HCT116 (cell line): ENCODE measurements at regions not wholly inside any gene's neighbourhood (a gene's known extent, or its start where the extent isn't known, plus 50 kb on each side); places are given as distances from the start of the nearest gene placed in this dataset.

ENCODE experiments used
- ATAC-seq: fragments of 200-7000 bp; cut with Tn5 transposase; 2 replicates; pipeline ENCODE4 v1.9.1; 2020; ENCODE audit warnings: mild to moderate bottlenecking, moderate library complexity
- BruUV-seq: library from RNA; stranded (reverse); fragments of 400-500 nt; replicated peaks from 2 replicates; lab custom pipeline; 2021; lab: Mats Ljungman, UMichigan
- CTCF ChIA-PET: fragments of 300-600 bp; sonication (Branson Sonifier 250); formaldehyde crosslinking; loops from one replicate; lab custom pipeline; 2021; ENCODE audit warnings: antibody characterized with exemption; lab: Charles Lee
- POLR2A ChIA-PET: fragments of 300-600, 350-600 bp; sonication (Branson Sonifier 250); formaldehyde crosslinking; loops from one replicate; lab custom pipeline; 2021; ENCODE audit warnings: antibody characterized with exemption; lab: Charles Lee
- RAD21 ChIA-PET, 2 experiments: fragments of 300-600 bp; sonication (Branson Sonifier 250); formaldehyde crosslinking; loops; one replicate each; lab custom pipeline; 2023; ENCODE audit warnings: low total read pairs in 2 of 2; ENCODE audit not compliant: uncharacterized antibody in 2 of 2, unreplicated experiment in 2 of 2, low non-redundant PET in 1 of 2; lab: Charles Lee
- DNase-seq: peaks from one replicate; pipeline ENCODE4 v3.0.0-alpha.2; 2010; ENCODE audit warnings: low read depth, low spot score
- H2AFZ ChIP-seq: fragments of 200-600 bp; shearing (Covaris generic), sonication (generic); 2 replicates; pipeline ENCODE4 v1.6.1; 2017; ENCODE audit warnings: low read depth, mixed run types, mixed read lengths, antibody characterized with exemption, low read length; ENCODE audit not compliant: poor library complexity, severe bottlenecking
- H3K27ac ChIP-seq: 2 replicates; pipeline ENCODE4 v1.5.1; 2012; ENCODE audit warnings: low read depth, low read length
- H3K27me3 ChIP-seq: fragments of 200-600 bp; sonication (generic); 2 replicates; pipeline ENCODE4 v1.6.1; 2016; ENCODE audit warnings: mixed run types, low read length, mixed read lengths; ENCODE audit not compliant: insufficient read depth
- H3K36me3 ChIP-seq, 2 experiments: fragments of 200-500 bp in 1 of 2; fragments of 200-600 bp in 1 of 2; sonication (Bioruptor generic) in 1 of 2; sonication (generic) in 1 of 2; 2 replicates each; pipeline versions ENCODE4 v1.5.1 to v1.6.1; 2014 to 2016; ENCODE audit warnings: low read length in 2 of 2, inconsistent platforms in 1 of 2, mixed read lengths in 1 of 2, mixed run types in 1 of 2; ENCODE audit not compliant: insufficient read depth in 2 of 2, control insufficient read depth in 1 of 2
- H3K4me1 ChIP-seq, 2 experiments: fragments of 200-600 bp in 1 of 2; sonication (generic) in 1 of 2; 2 replicates each; pipeline versions ENCODE4 v1.5.1 to v1.6.1; 2012 to 2017; ENCODE audit warnings: low read length in 2 of 2, inconsistent platforms in 1 of 2, mild to moderate bottlenecking in 1 of 2, mixed read lengths in 1 of 2, mixed run types in 1 of 2, moderate library complexity in 1 of 2; ENCODE audit not compliant: insufficient read depth in 2 of 2, control insufficient read depth in 1 of 2
- H3K4me2 ChIP-seq: fragments of 200-600 bp; sonication (generic); 2 replicates; pipeline ENCODE4 v1.6.1; 2017; ENCODE audit warnings: mixed run types, low read length, mixed read lengths
- H3K4me3 ChIP-seq, 2 experiments: fragments of 200-600 bp in 1 of 2; sonication (generic) in 1 of 2; replicated peaks in 1 of 2; 2 replicates each; pipeline ENCODE4 v1.5.1; 2011 to 2016; ENCODE audit warnings: low read length in 2 of 2, control low read depth in 1 of 2, low read depth in 1 of 2, mild to moderate bottlenecking in 1 of 2, mixed read lengths in 1 of 2, mixed run types in 1 of 2
- H3K79me2 ChIP-seq: fragments of 200-600 bp; sonication (generic); 2 replicates; pipeline ENCODE4 v1.6.1; 2017; ENCODE audit warnings: mild to moderate bottlenecking, mixed run types, low read length, moderate library complexity, mixed read lengths; ENCODE audit not compliant: insufficient read depth
- H3K9ac ChIP-seq: fragments of 200-600 bp; sonication (generic); 2 replicates; pipeline ENCODE4 v1.6.1; 2016; ENCODE audit warnings: low read length, mixed read lengths
- H3K9me2 ChIP-seq: fragments of 200-600 bp; sonication (generic), shearing (Covaris generic); 2 replicates; pipeline ENCODE4 v1.6.1; 2017; ENCODE audit warnings: mixed run types, mild to moderate bottlenecking, moderate library complexity; ENCODE audit not compliant: insufficient read depth
- H3K9me3 ChIP-seq, 2 experiments: fragments of 200-500 bp in 1 of 2; fragments of 200-600 bp in 1 of 2; sonication (Bioruptor generic) in 1 of 2; sonication (generic) in 1 of 2; 2 replicates each; pipeline ENCODE4 v1.6.1; 2014 to 2017; ENCODE audit warnings: low read length in 2 of 2, mixed read lengths in 2 of 2, inconsistent platforms in 1 of 2, low read depth in 1 of 2, mild to moderate bottlenecking in 1 of 2, mixed run types in 1 of 2, moderate library complexity in 1 of 2; ENCODE audit not compliant: control insufficient read depth in 1 of 2, insufficient read depth in 1 of 2
- H4K20me1 ChIP-seq: fragments of 200-600 bp; sonication (generic), shearing (Covaris generic); 2 replicates; pipeline ENCODE4 v1.6.1; 2017; ENCODE audit warnings: mixed run types, mild to moderate bottlenecking, moderate library complexity; ENCODE audit not compliant: insufficient read depth
- CTCF ChIP-seq, 3 experiments: fragments of 200-600 bp in 1 of 3; sonication (generic) in 1 of 3; IDR thresholded peaks in 2 of 3; conservative IDR thresholded peaks in 1 of 3; 2 replicates each; pipeline ENCODE4 v1.5.1; 2012 to 2017; ENCODE audit warnings: low read depth in 2 of 3, low read length in 2 of 3, antibody characterized with exemption in 1 of 3, borderline replicate concordance in 1 of 3, control low read depth in 1 of 3, mild to moderate bottlenecking in 1 of 3, mixed read lengths in 1 of 3, mixed run types in 1 of 3, moderate library complexity in 1 of 3; ENCODE audit not compliant: insufficient read depth in 1 of 3
- EZH2phosphoT487 ChIP-seq: fragments of 200-600 bp; IDR thresholded peaks from 2 replicates; pipeline ENCODE4 v1.6.1; 2018; ENCODE audit warnings: antibody characterized with exemption, borderline replicate concordance
- FOSL1 ChIP-seq: IDR thresholded peaks from 2 replicates; pipeline ENCODE4 v1.6.1; 2012; ENCODE audit warnings: low read depth
- POLR2A ChIP-seq: IDR thresholded peaks from 2 replicates; pipeline ENCODE4 v1.7.0; 2011; ENCODE audit warnings: borderline replicate concordance; ENCODE audit not compliant: insufficient read depth, insufficient read length; ENCODE audit errors: extremely low read depth
- RAD21 ChIP-seq: IDR thresholded peaks from 2 replicates; pipeline ENCODE4 v1.6.1; 2012; ENCODE audit warnings: low read depth, mild to moderate bottlenecking
- REST ChIP-seq: IDR thresholded peaks from 2 replicates; pipeline ENCODE4 v1.6.1; 2012; ENCODE audit warnings: low read depth
- SP1 ChIP-seq: IDR thresholded peaks from 2 replicates; pipeline ENCODE4 v1.6.1; 2012; ENCODE audit warnings: low read depth
- TCF7L2 ChIP-seq: IDR thresholded peaks from 2 replicates; pipeline ENCODE4 v1.7.0; 2011; ENCODE audit warnings: borderline replicate concordance, inconsistent platforms; ENCODE audit not compliant: insufficient read depth, insufficient read length; ENCODE audit errors: extremely low read depth
- YY1 ChIP-seq: IDR thresholded peaks from 2 replicates; pipeline ENCODE4 v1.6.1; 2011; ENCODE audit warnings: low read length, low read depth, moderate library complexity, mild to moderate bottlenecking; ENCODE audit not compliant: insufficient replicate concordance; ENCODE audit errors: extremely low read depth
- ZFX ChIP-seq: fragments of 450-650 bp; IDR thresholded peaks from 2 replicates; pipeline ENCODE4 v1.6.1; 2017
- ZNF274 ChIP-seq: fragments of 200-500 bp; sonication (Bioruptor generic); IDR thresholded peaks from 2 replicates; pipeline ENCODE4 v1.6.1; 2014; ENCODE audit warnings: mild to moderate bottlenecking, low read depth, low read length, inconsistent platforms
- intact Hi-C: fragments of 100-400 bp; cut with micrococcal nuclease; formaldehyde crosslinking; loops from 2 replicates; pipeline ENCODE4 v1.10.0; 2022
- TF ChIP-seq, protein P1 (sequence below): IDR thresholded peaks from 2 replicates; pipeline ENCODE4 v1.6.1; 2012
- TF ChIP-seq, protein P2 (sequence below): IDR thresholded peaks from 2 replicates; pipeline ENCODE4 v1.6.1; 2012

DNA sequence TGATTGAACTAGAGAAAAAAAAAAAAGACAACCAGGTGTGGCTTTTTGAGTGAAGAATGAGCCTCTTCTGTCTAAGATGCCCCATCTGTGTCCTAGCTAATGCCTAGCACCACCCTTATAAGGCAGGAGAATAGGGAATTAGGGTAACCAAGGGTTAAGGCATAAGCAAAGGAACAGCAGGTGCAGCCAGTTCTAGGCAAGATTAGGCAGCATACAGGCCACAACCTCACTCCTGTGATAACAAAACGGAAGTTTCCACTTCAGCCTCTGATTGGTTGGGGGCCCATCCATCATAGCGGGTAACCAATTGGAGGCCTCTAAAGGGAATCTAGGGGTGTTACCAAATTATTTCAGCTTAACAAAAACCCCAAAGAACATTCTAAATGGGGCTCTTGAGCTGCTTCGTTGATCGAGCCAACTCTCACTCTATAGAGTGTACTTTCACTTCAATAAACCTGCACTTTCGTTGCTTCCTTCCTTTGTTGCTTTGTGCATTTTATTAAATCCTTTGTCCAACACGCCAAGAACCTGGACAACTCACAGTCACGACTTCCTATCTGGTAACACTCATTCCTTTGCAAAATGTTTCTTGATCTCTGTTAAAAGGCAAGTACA is 61.9 kb upstream of the TAGAP start:
- ChIA-PET POLR2A (interaction anchor here (1.2 to 1.8 kb wide), 3 partner anchors 104 to 239 kb away, joined by 3 to 4 read pairs (median 3); no protein-coding TSS in a partner anchor), CTCF (interaction anchor here (1.0 to 1.5 kb wide), 4 partner anchors 28 to 127 kb away, joined by 3 to 5 read pairs (median 4); no protein-coding TSS in a partner anchor), RAD21 (no interaction called here)
- H3K4me3 ChIP-seq, result no peak overlapping the region
- no peak overlapping the region for H3K9ac ChIP-seq
- H3K4me2 ChIP-seq, result peak overlapping the region; percentile 1; the same call in 1 of the 2 replicates
- no peaks in the 10 kb centered on the region for H3K27me3 ChIP-seq
- no peaks in the 10 kb centered on the region for H3K79me2 ChIP-seq
- peaks cover 3 to 39% of the 10 kb centered on the region in 2 experiments; a peak in 3 of 4 replicates for H3K4me1 ChIP-seq
- H3K9me2 ChIP-seq, result no peaks in the 10 kb centered on the region
- H3K36me3 ChIP-seq, result no peaks in the 10 kb centered on the region
- peak; percentile 74 for ATAC-seq
- H4K20me1 ChIP-seq, result no peaks in the 10 kb centered on the region
- H3K9me3 ChIP-seq, result no peaks in the 10 kb centered on the region
- peak; percentile 70 for DNase-seq
- no TSS peak for BruUV-seq
- H2AFZ ChIP-seq, result peak overlapping the region; percentile 18
- intact Hi-C loops, result loop anchor here (10.0 kb wide), 1 partner anchor 342 kb away; no protein-coding TSS in a partner anchor
- TF ChIP-seq ZNF274 (no peak), SP1 (peak; percentile 94)
- H3K27ac ChIP-seq, result no peak overlapping the region

- no peak for DNase-seq
- ChIA-PET POLR2A (no interaction called here), CTCF (no interaction called here), RAD21 (no interaction called here)
- intact Hi-C loops, result loop anchor here (2.0 to 10.0 kb wide), 3 partner anchors 97 to 401 kb away; no protein-coding TSS in a partner anchor
- Histone ChIP-seq H3K27ac (no peak overlapping the region), H3K9me3 (no peaks in the 10 kb centered on the region), H3K4me1 (peaks cover 3 to 39% of the 10 kb centered on the region in 2 experiments; a peak in 3 of 4 replicates), H3K27me3 (no peaks in the 10 kb centered on the region), H3K9me2 (no peaks in the 10 kb centered on the region), H3K79me2 (no peaks in the 10 kb centered on the region), H3K4me3 (no peak overlapping the region), H4K20me1 (no peaks in the 10 kb centered on the region), H3K4me2 (no peak overlapping the region), H2AFZ (no peak overlapping the region), H3K36me3 (no peaks in the 10 kb centered on the region), H3K9ac (no peak overlapping the region)
- ATAC-seq, result no peak
- TF ChIP-seq REST (no peak), FOSL1 (no peak), ZFX (no peak), EZH2phosphoT487 (no peak), TCF7L2 (no peak), CTCF (IDR thresholded peaks at IDR 0.05 in 2 of 3, conservative IDR thresholded peaks at IDR 0.05 in 1 of 3; ENCODE audit: borderline replicate concordance in 1 of 3, insufficient read depth in 1 of 3, low read depth in 2 of 3, low read length in 2 of 3) (no peak), RAD21 (no peak), POLR2A (no peak), YY1 (no peak)
- TF ChIP-seq, protein P1, sequence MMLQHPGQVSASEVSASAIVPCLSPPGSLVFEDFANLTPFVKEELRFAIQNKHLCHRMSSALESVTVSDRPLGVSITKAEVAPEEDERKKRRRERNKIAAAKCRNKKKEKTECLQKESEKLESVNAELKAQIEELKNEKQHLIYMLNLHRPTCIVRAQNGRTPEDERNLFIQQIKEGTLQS, result no peak
- TF ChIP-seq, protein P2, sequence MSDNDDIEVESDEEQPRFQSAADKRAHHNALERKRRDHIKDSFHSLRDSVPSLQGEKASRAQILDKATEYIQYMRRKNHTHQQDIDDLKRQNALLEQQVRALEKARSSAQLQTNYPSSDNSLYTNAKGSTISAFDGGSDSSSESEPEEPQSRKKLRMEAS, result no peak
- no TSS peak for BruUV-seq
Measured at GRCh38 chr6:159105716-159106115, 60.9 kb upstream of the TAGAP start.
